ENCODE measurements at regions not wholly inside any gene's neighbourhood (a gene's known extent, or its start where the extent isn't known, plus 50 kb on each side); places are given as distances from the start of the nearest gene placed in this dataset.

DNA sequence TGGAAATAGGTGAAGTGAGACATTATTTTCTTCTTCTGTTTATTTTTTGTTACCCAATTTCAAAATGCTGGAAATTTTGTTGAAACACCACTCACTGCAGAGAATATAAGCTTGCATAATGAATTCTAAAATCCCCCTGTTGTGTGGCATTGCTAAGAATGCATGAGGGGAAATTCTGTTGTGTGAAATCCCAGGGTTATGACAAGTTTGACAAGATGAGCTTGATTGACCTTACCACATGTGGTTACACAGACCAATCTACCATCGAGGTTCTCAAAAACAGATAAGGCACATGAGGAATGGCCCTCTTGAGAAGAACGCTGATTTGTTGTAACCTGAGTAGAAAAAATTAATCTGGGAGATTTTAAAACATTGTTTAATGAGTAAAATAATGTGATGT lies 261.6 kb upstream of the MMADHC start:
- no peak for DNase-seq
- Histone ChIP-seq H3K4me3 (ENCODE audit: low read length) (no peak overlapping the region), H3K9me3 (replicated peaks; ENCODE audit: control insufficient read depth, low read depth, low read length) (no peaks in the 10 kb centered on the region), H3K27ac (ENCODE audit: low read length) (no peak overlapping the region), H3K36me3 (ENCODE audit: control insufficient read depth, insufficient read depth, low read length) (no peaks in the 10 kb centered on the region), H3K27me3 (ENCODE audit: control insufficient read depth, insufficient read depth, low read length) (no peaks in the 10 kb centered on the region), H3K4me1 (ENCODE audit: control insufficient read depth, insufficient read depth, low read length) (no peaks in the 10 kb centered on the region)
- WGBS (ENCODE audit: insufficient coverage) = 80% methylated on average over 1 of the region's 2 CpGs

GRCh38 chr2:149841396-149841795 lies 253.8 kb upstream of the MMADHC start:
- Histone ChIP-seq H3K4me1 (ENCODE audit: control insufficient read depth, insufficient read depth, low read length) (no peaks in the 10 kb centered on the region), H3K27ac (ENCODE audit: low read length) (no peak overlapping the region), H3K4me3 (ENCODE audit: low read length) (no peak overlapping the region), H3K27me3 (ENCODE audit: control insufficient read depth, insufficient read depth, low read length) (no peaks in the 10 kb centered on the region), H3K9me3 (replicated peaks; ENCODE audit: control insufficient read depth, low read depth, low read length) (peaks cover 2% of the 10 kb centered on the region), H3K36me3 (ENCODE audit: control insufficient read depth, insufficient read depth, low read length) (no peaks in the 10 kb centered on the region)
- WGBS (ENCODE audit: insufficient coverage) = no CpG with 5 or more reads among the region's 1 CpG
- no peak for DNase-seq

GRCh38 chr2:149832324-149832723 lies 244.7 kb upstream of the MMADHC start:
- Histone ChIP-seq H3K36me3 (ENCODE audit: control insufficient read depth, insufficient read depth, low read length) (no peaks in the 10 kb centered on the region), H3K4me3 (ENCODE audit: low read length) (no peak overlapping the region), H3K27ac (ENCODE audit: low read length) (no peak overlapping the region), H3K4me1 (ENCODE audit: control insufficient read depth, insufficient read depth, low read length) (no peaks in the 10 kb centered on the region), H3K27me3 (ENCODE audit: control insufficient read depth, insufficient read depth, low read length) (no peaks in the 10 kb centered on the region), H3K9me3 (replicated peaks; ENCODE audit: control insufficient read depth, low read depth, low read length) (peaks cover 1% of the 10 kb centered on the region)
- DNase-seq = no peak
- no CpG with 5 or more reads among the region's 2 CpGs for WGBS (ENCODE audit: insufficient coverage)

- Histone ChIP-seq H3K9me3 (replicated peaks; ENCODE audit: control insufficient read depth, low read depth, low read length) (no peaks in the 10 kb centered on the region), H3K36me3 (ENCODE audit: control insufficient read depth, insufficient read depth, low read length) (no peaks in the 10 kb centered on the region), H3K27me3 (ENCODE audit: control insufficient read depth, insufficient read depth, low read length) (no peaks in the 10 kb centered on the region), H3K4me1 (ENCODE audit: control insufficient read depth, insufficient read depth, low read length) (no peaks in the 10 kb centered on the region), H3K4me3 (ENCODE audit: low read length) (no peak overlapping the region), H3K27ac (ENCODE audit: low read length) (no peak overlapping the region)
- DNase-seq = no peak
- no CpG with 5 or more reads among the region's 2 CpGs for WGBS (ENCODE audit: insufficient coverage)
These were observed 241.1 kb upstream of the MMADHC start for GRCh38 chr2:149828520-149829210.

- Histone ChIP-seq H3K4me3 (ENCODE audit: low read length) (no peak overlapping the region), H3K27ac (ENCODE audit: low read length) (no peak overlapping the region), H3K4me1 (ENCODE audit: control insufficient read depth, insufficient read depth, low read length) (no peaks in the 10 kb centered on the region), H3K36me3 (ENCODE audit: control insufficient read depth, insufficient read depth, low read length) (no peaks in the 10 kb centered on the region), H3K9me3 (replicated peaks; ENCODE audit: control insufficient read depth, low read depth, low read length) (no peaks in the 10 kb centered on the region), H3K27me3 (ENCODE audit: control insufficient read depth, insufficient read depth, low read length) (no peaks in the 10 kb centered on the region)
- WGBS (ENCODE audit: insufficient coverage) = 100% methylated on average over 1 of the region's 2 CpGs
- DNase-seq = peak; percentile 25
These were observed 240.1 kb upstream of the MMADHC start for GRCh38 chr2:149827585-149828126.

DNA sequence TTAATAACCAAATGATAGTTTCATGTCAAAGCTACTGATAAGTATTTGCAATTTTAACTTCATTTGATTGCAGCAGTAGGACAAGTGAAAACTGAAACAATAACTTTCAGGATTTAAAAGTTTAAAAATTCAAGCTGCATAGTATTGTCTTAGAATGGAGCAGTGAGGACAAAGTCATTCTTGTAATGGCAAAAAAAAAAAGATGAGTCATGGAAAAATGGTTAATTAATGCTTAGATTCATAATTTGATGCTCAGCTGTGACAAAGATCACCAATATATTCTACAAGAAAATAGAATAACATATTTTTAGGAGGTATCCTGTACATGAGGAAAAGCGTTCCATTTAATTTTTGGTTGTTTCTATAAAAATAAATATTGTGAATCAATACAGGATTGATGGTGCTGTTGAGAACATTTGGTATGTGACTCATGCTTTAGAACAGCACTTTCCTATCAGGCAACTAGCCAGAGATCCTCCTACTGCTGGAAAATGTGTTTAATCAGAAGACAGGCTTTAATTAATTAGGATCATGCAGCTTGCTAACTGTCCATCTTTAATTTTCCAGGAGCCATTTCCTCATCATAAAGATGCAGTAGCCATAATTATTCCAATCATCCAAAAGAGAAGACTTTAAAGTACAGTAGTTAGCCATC lies 239.0 kb upstream of the MMADHC start:
- no peak for DNase-seq
- H3K27ac ChIP-seq (ENCODE audit: low read length) = no peak overlapping the region
- no peaks in the 10 kb centered on the region for H3K36me3 ChIP-seq (ENCODE audit: control insufficient read depth, insufficient read depth, low read length)
- no CpG with 5 or more reads among the region's 1 CpG for WGBS (ENCODE audit: insufficient coverage)
- no peaks in the 10 kb centered on the region for H3K27me3 ChIP-seq (ENCODE audit: control insufficient read depth, insufficient read depth, low read length)
- H3K4me3 ChIP-seq (ENCODE audit: low read length) = no peak overlapping the region
- H3K9me3 ChIP-seq (replicated peaks; ENCODE audit: control insufficient read depth, low read depth, low read length) = no peaks in the 10 kb centered on the region
- no peaks in the 10 kb centered on the region for H3K4me1 ChIP-seq (ENCODE audit: control insufficient read depth, insufficient read depth, low read length)

DNA sequence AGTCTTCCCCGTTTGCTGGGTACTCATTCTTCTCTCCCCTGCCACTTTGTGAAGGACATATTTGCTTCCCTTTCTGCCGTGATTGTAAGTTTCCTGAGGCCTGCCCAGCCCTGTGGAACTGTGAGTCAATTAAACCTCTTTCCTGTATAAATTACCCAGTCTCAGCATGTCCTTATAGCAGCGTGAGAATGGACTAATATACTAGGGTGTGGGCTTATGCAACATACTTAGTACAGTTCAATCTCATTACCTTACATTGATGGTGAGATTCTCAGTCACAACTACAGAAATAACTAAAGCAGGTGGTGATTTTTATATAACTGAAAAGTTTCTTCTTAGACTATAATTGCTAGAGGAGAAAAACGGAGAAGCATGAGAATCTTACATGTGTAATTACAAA lies 237.9 kb upstream of the MMADHC start:
- H3K36me3 ChIP-seq (ENCODE audit: control insufficient read depth, insufficient read depth, low read length) = no peaks in the 10 kb centered on the region
- DNase-seq = no peak
- no peaks in the 10 kb centered on the region for H3K27me3 ChIP-seq (ENCODE audit: control insufficient read depth, insufficient read depth, low read length)
- H3K4me3 ChIP-seq (ENCODE audit: low read length) = no peak overlapping the region
- no peak overlapping the region for H3K27ac ChIP-seq (ENCODE audit: low read length)
- no peaks in the 10 kb centered on the region for H3K9me3 ChIP-seq (replicated peaks; ENCODE audit: control insufficient read depth, low read depth, low read length)
- H3K4me1 ChIP-seq (ENCODE audit: control insufficient read depth, insufficient read depth, low read length) = no peaks in the 10 kb centered on the region
- WGBS (ENCODE audit: insufficient coverage) = no CpG with 5 or more reads among the region's 4 CpGs

DNA sequence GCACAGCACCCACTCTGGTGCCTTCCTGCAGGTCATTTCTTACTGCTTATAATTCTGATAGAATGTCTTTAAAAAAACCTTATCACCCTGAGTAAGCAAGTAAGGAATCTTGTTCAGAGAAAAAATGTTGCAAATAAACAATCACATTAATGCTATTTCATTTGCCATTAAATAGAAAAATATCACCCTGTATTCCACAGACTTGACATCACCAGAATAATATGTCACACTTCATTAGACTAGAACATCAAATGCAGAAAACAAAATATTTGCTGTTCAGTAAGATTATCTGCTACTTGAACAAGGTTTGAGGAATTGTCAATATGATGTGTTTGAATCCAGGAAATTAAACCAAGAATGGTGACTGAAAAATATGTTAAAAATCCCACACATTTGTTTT lies 236.6 kb upstream of the MMADHC start:
- Histone ChIP-seq H3K27me3 (ENCODE audit: control insufficient read depth, insufficient read depth, low read length) (no peaks in the 10 kb centered on the region), H3K4me3 (ENCODE audit: low read length) (no peak overlapping the region), H3K27ac (ENCODE audit: low read length) (no peak overlapping the region), H3K9me3 (replicated peaks; ENCODE audit: control insufficient read depth, low read depth, low read length) (no peaks in the 10 kb centered on the region), H3K4me1 (ENCODE audit: control insufficient read depth, insufficient read depth, low read length) (no peaks in the 10 kb centered on the region), H3K36me3 (ENCODE audit: control insufficient read depth, insufficient read depth, low read length) (no peaks in the 10 kb centered on the region)
- no peak for DNase-seq

DNA sequence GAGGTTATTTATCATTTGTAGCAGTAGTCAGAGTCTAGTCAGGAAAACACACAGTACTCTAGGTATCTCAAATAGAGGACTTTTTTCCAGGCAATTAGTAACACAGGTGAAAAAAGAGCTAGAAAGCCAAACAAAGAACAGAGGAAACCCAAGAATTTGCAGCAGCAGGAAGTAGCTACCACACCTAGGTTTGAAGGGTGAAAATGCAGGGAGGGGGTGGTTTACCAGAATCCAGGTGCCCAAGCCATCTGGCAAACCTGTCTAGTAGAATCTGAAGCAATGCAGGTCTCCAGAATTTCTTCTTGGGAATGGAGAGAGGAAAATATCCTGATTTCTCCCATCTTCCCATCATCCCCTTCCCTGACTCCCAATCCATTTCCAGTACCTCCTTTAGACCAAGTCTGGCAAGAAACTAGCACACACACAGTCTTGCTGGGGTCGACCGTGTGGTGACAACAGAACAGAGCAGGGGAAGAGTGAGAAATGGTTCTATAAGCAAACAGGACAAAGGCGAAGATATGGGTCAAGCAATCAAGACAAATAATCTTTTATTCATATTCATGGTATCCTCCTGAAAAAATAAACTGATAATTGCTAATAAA lies 231.9 kb upstream of the MMADHC start:
- no CpG with 5 or more reads among the region's 3 CpGs for WGBS (ENCODE audit: insufficient coverage)
- Histone ChIP-seq H3K9me3 (replicated peaks; ENCODE audit: control insufficient read depth, low read depth, low read length) (no peaks in the 10 kb centered on the region), H3K27me3 (ENCODE audit: control insufficient read depth, insufficient read depth, low read length) (no peaks in the 10 kb centered on the region), H3K27ac (ENCODE audit: low read length) (no peak overlapping the region), H3K4me1 (ENCODE audit: control insufficient read depth, insufficient read depth, low read length) (no peaks in the 10 kb centered on the region), H3K4me3 (ENCODE audit: low read length) (no peak overlapping the region), H3K36me3 (ENCODE audit: control insufficient read depth, insufficient read depth, low read length) (no peaks in the 10 kb centered on the region)
- no peak for DNase-seq

DNA sequence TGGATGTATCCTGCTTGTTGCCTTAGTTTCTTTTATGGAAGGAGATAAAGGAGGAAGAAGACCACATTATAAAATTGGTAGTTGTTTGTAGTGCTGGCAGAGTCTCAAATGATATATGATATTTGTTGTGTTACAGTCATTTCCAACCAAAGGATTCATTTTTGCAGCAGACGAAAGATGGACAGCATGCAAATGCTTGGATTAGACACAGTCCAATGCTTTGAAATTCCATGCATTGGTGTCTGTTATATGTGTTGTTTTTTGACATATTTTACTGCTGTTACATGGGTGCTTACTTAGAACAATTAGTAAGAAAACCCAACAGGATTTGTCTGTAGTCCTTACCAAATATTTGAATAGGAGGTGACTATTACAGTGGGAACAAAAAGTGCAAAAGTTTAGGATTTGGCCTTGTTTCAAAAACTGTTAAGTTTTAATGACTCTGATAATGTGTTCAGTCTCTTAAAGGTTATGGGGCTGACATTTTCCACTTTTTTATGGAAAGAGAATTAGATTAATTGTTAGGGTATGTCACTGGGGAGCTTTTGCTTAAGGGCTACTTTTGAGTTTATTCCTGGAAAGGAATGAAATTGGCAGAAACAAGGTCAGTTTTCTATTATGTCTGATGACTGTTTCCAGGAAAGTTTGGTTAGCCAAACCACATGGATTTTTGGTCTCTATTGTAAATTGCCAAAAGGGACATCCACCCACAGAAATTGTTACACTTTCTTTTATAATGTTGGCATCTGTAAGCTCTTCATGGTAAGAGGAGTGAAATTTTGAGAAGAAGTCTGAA lies 229.4 kb upstream of the MMADHC start:
- Histone ChIP-seq H3K4me1 (ENCODE audit: control insufficient read depth, insufficient read depth, low read length) (no peaks in the 10 kb centered on the region), H3K27ac (ENCODE audit: low read length) (no peak overlapping the region), H3K9me3 (replicated peaks; ENCODE audit: control insufficient read depth, low read depth, low read length) (no peaks in the 10 kb centered on the region), H3K36me3 (ENCODE audit: control insufficient read depth, insufficient read depth, low read length) (no peaks in the 10 kb centered on the region), H3K27me3 (ENCODE audit: control insufficient read depth, insufficient read depth, low read length) (no peaks in the 10 kb centered on the region), H3K4me3 (ENCODE audit: low read length) (no peak overlapping the region)
- peak; percentile 85 for DNase-seq
- WGBS (ENCODE audit: insufficient coverage) = no CpG with 5 or more reads among the region's 1 CpG
